ENCODE measurements at regions not wholly inside any gene's neighbourhood (a gene's known extent, or its start where the extent isn't known, plus 50 kb on each side); places are given as distances from the start of the nearest gene placed in this dataset.
"Not testable (repeated sequence)": the region's sequence is repeated elsewhere in the genome, so short reads cannot be mapped to it uniquely, and the experiment has no call there.

DNA sequence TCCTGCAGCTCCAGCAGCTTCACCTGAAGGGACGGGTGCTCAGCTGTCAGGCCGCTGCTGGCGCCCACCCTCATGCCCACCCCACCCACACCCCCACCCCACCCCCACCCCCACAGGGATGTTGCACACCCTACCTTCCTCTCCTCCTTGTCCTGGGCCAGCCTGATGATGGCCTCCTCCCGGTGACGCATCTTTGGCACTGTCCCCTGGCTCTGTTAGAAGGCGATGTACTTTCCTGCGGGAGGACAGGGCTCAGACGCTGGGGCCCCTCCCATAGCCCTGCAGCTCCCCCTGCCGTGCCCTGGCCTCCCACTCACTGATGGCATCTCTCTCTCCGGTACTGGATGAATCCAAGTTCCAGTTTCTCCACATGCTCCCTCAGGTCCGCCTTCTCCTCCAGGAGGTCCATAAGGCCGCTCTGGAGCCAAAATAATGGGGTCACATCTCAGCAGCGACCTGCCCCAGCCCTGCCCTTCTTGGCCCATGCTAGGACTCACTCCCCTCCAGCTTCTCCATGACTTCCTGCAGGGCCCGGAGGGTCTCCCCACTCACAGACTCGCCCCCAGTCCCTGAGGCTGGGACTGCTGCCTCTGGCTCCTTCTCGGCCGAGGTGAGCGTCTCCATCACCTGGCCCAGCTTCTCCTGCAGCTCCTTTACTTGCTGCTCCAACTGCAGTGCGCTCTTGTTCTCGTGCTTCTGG lies 55.2 kb downstream of the GOLGA8B start:
- H3K27ac ChIP-seq (replicated peaks); H3K27me3 ChIP-seq (ENCODE audit: insufficient read depth, poor library complexity, severe bottlenecking); H3K4me3 ChIP-seq (replicated peaks; ENCODE audit: insufficient read depth, low read length); DNase-seq (ENCODE audit: low read depth in 1 of 2, low spot score in 1 of 2): not testable (repeated sequence)

DNA sequence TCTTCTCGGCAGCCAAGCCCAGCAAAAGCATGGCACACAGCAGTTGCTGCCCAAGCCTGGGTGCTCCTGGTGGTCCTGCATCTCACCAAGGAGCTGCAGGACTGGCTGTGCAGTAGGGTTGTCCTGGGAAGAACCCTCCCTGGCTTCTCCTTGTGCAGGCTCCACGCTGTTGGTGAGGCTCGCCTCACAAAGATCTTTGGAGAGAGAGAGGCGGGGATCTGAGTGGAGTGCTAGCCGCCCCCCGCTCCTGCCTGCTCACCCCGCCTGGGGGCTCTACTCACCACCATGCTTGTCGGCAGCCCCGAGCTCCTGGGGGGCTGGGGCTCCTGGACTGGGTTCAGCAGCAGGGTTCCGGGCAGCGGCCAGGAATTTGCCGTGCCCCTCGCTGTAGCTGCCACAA lies 55.8 kb downstream of the GOLGA8B start:
- DNase-seq (ENCODE audit: low read depth in 1 of 2, low spot score in 1 of 2); H3K27ac ChIP-seq (replicated peaks); H3K4me3 ChIP-seq (replicated peaks; ENCODE audit: insufficient read depth, low read length); H3K27me3 ChIP-seq (ENCODE audit: insufficient read depth, poor library complexity, severe bottlenecking): not testable (repeated sequence)

DNA sequence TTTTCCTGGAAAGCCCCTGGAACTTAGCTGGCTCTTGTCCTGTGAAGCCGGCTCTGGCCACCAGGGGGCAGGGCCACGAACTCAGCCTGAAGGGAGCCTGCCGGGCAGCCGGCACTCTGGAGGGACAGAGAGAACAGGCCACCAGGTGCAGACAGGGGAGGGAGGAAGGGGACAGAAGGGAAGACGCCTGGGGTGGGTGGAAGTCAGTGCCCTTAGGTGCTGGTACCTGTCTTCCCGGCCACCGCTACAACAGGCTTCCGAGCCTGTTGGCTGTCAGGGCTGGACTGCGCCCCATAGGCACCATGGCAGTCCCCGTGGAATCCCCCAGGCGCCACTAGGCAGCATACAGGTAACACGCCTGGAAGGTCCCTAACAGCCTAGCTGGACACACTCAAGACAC lies 59.6 kb downstream of the GOLGA8B start:
- H3K4me3 ChIP-seq (replicated peaks; ENCODE audit: insufficient read depth, low read length); DNase-seq (ENCODE audit: low read depth in 1 of 2, low spot score in 1 of 2); H3K27ac ChIP-seq (replicated peaks); H3K27me3 ChIP-seq (ENCODE audit: insufficient read depth, poor library complexity, severe bottlenecking): not testable (repeated sequence)

DNA sequence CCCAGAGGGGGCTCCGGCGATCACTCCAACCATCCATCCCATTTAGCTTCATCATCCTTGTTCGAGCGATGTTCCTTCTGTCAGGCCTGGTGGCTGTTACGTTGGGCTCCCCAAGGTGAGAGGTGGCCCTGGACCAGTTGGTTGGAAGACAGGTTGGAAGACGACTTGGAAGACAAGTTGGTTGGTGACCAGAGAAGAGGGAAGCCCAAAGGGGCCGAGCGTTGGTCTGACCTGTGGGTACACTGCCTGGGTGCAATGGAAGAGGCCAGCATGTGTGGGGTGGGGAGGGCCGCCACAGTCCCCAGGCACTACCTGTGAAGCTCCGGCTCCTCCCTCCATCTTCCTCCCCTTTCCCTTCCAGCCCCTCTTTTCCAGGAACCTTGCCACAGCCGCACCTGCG lies 60.9 kb downstream of the GOLGA8B start:
- H3K27me3 ChIP-seq (ENCODE audit: insufficient read depth, poor library complexity, severe bottlenecking); H3K4me3 ChIP-seq (replicated peaks; ENCODE audit: insufficient read depth, low read length); DNase-seq (ENCODE audit: low read depth in 1 of 2, low spot score in 1 of 2); H3K27ac ChIP-seq (replicated peaks): not testable (repeated sequence)

DNA sequence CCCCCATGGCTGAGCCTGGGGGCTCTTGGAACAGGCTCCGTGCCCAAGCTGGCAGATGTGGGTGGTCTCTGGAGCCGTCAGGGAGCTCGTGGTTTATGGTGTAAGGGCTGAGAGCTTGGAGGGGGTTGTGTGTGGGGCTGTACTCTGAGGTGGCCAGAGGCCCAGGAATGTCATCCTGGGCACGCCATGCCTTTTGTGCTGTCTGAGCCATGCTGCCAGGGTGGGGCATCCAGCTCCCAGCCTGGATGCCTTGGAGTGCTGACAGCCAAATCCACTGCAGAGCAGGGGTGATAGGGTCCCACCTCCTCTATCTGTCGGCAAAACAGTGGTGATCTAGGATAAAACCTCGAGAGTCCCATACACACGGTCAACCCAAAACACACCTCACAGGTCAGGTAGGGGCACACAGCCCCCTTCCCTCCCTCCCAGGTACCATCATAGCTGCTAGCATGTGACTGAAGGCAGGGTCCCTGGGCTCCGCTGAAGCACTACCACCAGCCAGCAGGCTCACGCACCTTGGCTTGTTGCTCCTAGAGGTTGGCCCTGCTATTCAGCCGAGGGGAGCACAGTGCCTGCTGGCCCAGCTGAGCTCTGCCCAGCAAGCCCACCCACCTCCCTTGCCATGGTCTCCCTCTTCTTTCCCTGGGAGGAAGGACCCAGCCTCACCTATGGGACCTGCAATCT lies 61.5 kb downstream of the GOLGA8B start:
- not testable (repeated sequence) for H3K27ac ChIP-seq (replicated peaks); H3K27me3 ChIP-seq (ENCODE audit: insufficient read depth, poor library complexity, severe bottlenecking); H3K4me3 ChIP-seq (replicated peaks; ENCODE audit: insufficient read depth, low read length); DNase-seq (ENCODE audit: low read depth in 1 of 2, low spot score in 1 of 2)

DNA sequence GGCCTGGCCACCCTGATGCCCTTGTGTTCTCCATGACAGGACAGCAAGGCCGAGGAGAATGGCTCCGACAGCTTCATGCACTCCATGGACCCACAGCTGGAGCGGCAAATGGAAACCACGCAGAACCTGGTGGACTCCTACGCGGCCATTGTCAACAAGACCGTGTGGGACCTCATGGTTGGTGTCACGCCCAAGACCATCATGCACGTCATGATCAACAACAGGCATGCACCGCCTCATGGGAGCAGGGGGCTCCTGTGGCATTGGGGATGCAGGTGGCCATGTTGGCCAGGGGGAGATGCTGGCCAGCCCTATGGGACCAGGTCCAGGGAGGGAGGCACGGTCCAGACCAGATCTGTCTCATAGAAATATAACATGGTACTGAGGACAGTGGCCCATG lies 62.9 kb downstream of the GOLGA8B start:
- TF ChIP-seq, protein P1, sequence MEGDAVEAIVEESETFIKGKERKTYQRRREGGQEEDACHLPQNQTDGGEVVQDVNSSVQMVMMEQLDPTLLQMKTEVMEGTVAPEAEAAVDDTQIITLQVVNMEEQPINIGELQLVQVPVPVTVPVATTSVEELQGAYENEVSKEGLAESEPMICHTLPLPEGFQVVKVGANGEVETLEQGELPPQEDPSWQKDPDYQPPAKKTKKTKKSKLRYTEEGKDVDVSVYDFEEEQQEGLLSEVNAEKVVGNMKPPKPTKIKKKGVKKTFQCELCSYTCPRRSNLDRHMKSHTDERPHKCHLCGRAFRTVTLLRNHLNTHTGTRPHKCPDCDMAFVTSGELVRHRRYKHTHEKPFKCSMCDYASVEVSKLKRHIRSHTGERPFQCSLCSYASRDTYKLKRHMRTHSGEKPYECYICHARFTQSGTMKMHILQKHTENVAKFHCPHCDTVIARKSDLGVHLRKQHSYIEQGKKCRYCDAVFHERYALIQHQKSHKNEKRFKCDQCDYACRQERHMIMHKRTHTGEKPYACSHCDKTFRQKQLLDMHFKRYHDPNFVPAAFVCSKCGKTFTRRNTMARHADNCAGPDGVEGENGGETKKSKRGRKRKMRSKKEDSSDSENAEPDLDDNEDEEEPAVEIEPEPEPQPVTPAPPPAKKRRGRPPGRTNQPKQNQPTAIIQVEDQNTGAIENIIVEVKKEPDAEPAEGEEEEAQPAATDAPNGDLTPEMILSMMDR (IDR thresholded peaks at IDR 0.05; ENCODE audit: insufficient read depth, low read length) = no peak
- TF ChIP-seq GABPA (IDR thresholded peaks at IDR 0.05; ENCODE audit: low read depth) (no peak), POLR2AphosphoS5 (IDR thresholded peaks at IDR 0.05; ENCODE audit: low read depth) (no peak), SPI1 (IDR thresholded peaks at IDR 0.05; ENCODE audit: borderline replicate concordance, low read depth) (no peak)
- TF ChIP-seq, protein P2, sequence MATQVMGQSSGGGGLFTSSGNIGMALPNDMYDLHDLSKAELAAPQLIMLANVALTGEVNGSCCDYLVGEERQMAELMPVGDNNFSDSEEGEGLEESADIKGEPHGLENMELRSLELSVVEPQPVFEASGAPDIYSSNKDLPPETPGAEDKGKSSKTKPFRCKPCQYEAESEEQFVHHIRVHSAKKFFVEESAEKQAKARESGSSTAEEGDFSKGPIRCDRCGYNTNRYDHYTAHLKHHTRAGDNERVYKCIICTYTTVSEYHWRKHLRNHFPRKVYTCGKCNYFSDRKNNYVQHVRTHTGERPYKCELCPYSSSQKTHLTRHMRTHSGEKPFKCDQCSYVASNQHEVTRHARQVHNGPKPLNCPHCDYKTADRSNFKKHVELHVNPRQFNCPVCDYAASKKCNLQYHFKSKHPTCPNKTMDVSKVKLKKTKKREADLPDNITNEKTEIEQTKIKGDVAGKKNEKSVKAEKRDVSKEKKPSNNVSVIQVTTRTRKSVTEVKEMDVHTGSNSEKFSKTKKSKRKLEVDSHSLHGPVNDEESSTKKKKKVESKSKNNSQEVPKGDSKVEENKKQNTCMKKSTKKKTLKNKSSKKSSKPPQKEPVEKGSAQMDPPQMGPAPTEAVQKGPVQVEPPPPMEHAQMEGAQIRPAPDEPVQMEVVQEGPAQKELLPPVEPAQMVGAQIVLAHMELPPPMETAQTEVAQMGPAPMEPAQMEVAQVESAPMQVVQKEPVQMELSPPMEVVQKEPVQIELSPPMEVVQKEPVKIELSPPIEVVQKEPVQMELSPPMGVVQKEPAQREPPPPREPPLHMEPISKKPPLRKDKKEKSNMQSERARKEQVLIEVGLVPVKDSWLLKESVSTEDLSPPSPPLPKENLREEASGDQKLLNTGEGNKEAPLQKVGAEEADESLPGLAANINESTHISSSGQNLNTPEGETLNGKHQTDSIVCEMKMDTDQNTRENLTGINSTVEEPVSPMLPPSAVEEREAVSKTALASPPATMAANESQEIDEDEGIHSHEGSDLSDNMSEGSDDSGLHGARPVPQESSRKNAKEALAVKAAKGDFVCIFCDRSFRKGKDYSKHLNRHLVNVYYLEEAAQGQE (IDR thresholded peaks at IDR 0.05; ENCODE audit: insufficient replicate concordance, low read depth) = no peak
- DNase-seq (ENCODE audit: low read depth in 1 of 2, low spot score in 1 of 2) = no peak
- H3K4me3 ChIP-seq (replicated peaks; ENCODE audit: insufficient read depth, low read length) = no peak overlapping the region
- no peaks in the 10 kb centered on the region for H3K27me3 ChIP-seq (ENCODE audit: insufficient read depth, poor library complexity, severe bottlenecking)
- H3K27ac ChIP-seq (replicated peaks) = no peak overlapping the region

DNA sequence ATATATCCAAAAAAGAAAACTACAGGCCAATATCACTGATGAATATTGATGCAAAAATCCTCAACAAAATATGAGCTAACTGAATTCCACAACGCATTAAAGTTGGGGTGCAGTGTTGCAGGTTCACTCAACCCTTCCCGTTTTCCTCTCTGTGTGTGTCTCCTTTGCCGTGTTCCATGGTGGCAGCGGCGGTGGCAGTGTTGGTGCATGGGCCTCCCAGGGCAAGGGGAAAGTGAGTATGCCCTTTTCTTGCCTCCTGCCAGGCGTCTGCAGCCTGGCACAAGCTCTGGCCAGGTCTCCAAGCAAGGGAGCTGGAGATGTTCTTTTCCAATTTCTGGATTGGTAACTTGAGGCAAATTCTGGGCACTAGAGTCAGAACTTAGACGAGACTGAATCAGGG lies 63.4 kb downstream of the GOLGA8B start:
- H3K27me3 ChIP-seq (ENCODE audit: insufficient read depth, poor library complexity, severe bottlenecking); DNase-seq (ENCODE audit: low read depth in 1 of 2, low spot score in 1 of 2); H3K4me3 ChIP-seq (replicated peaks; ENCODE audit: insufficient read depth, low read length); H3K27ac ChIP-seq (replicated peaks): not testable (repeated sequence)

DNA sequence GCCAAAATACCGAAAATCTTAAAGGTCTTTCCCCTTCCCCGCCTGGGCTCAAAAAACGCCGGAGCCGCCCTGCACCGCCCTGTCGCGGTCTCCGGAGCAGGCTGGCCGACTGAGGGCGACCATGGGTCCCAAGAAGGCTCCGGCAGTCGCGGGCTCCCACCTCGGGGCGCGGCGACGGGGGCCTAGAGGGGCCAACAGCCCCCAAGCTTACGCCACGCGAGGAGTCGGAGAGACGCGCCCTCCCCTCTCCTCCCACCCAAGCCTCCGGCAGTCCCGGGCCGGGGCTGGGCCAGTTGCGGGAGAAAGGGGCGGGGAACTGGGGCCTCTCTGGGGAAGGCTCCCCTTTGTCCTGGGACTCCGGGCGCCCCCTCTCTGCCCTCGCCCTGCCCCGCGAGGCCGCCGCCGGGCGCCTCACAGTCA lies 69.2 kb downstream of the GOLGA8B start:
- H3K4me3 ChIP-seq (replicated peaks; ENCODE audit: insufficient read depth, low read length) = peak overlapping the region; percentile 50
- no peak overlapping the region for H3K27ac ChIP-seq (replicated peaks)
- TF ChIP-seq POLR2AphosphoS5 (IDR thresholded peaks at IDR 0.05; ENCODE audit: low read depth) = no peak
- TF ChIP-seq, protein P2 (IDR thresholded peaks at IDR 0.05; ENCODE audit: insufficient replicate concordance, low read depth) = no peak
- TF ChIP-seq, protein P1 (IDR thresholded peaks at IDR 0.05; ENCODE audit: insufficient read depth, low read length) = no peak
- TF ChIP-seq SPI1 (IDR thresholded peaks at IDR 0.05; ENCODE audit: borderline replicate concordance, low read depth) = no peak
- TF ChIP-seq GABPA (IDR thresholded peaks at IDR 0.05; ENCODE audit: low read depth) = no peak
- peak; percentile 5 to 16 for DNase-seq (ENCODE audit: low read depth in 1 of 2, low spot score in 1 of 2)
- peaks cover 21% of the 10 kb centered on the region for H3K27me3 ChIP-seq (ENCODE audit: insufficient read depth, poor library complexity, severe bottlenecking)
